HCT116 (cell line): ENCODE measurements at regions not wholly inside any gene's neighbourhood (a gene's known extent, or its start where the extent isn't known, plus 50 kb on each side); places are given as distances from the start of the nearest gene placed in this dataset.

Experiments used
- ATAC-seq: fragments of 200-7000 bp; cut with Tn5 transposase; 2 replicates; pipeline ENCODE4 v1.9.1; 2020; ENCODE audit warnings: mild to moderate bottlenecking, moderate library complexity
- BruUV-seq: library from RNA; stranded (reverse); fragments of 400-500 nt; replicated peaks from 2 replicates; lab custom pipeline; 2021; lab: Mats Ljungman, UMichigan
- CTCF ChIA-PET: fragments of 300-600 bp; sonication (Branson Sonifier 250); formaldehyde crosslinking; loops from one replicate; lab custom pipeline; 2021; ENCODE audit warnings: antibody characterized with exemption; lab: Charles Lee
- POLR2A ChIA-PET: fragments of 300-600, 350-600 bp; sonication (Branson Sonifier 250); formaldehyde crosslinking; loops from one replicate; lab custom pipeline; 2021; ENCODE audit warnings: antibody characterized with exemption; lab: Charles Lee
- RAD21 ChIA-PET, 2 experiments: fragments of 300-600 bp; sonication (Branson Sonifier 250); formaldehyde crosslinking; loops; one replicate each; lab custom pipeline; 2023; ENCODE audit warnings: low total read pairs in 2 of 2; ENCODE audit not compliant: uncharacterized antibody in 2 of 2, unreplicated experiment in 2 of 2, low non-redundant PET in 1 of 2; lab: Charles Lee
- DNase-seq: peaks from one replicate; pipeline ENCODE4 v3.0.0-alpha.2; 2010; ENCODE audit warnings: low read depth, low spot score
- H2AFZ ChIP-seq: fragments of 200-600 bp; shearing (Covaris generic), sonication (generic); 2 replicates; pipeline ENCODE4 v1.6.1; 2017; ENCODE audit warnings: low read depth, mixed run types, mixed read lengths, antibody characterized with exemption, low read length; ENCODE audit not compliant: poor library complexity, severe bottlenecking
- H3K27ac ChIP-seq: 2 replicates; pipeline ENCODE4 v1.5.1; 2012; ENCODE audit warnings: low read depth, low read length
- H3K27me3 ChIP-seq: fragments of 200-600 bp; sonication (generic); 2 replicates; pipeline ENCODE4 v1.6.1; 2016; ENCODE audit warnings: mixed run types, low read length, mixed read lengths; ENCODE audit not compliant: insufficient read depth
- H3K36me3 ChIP-seq, 2 experiments: fragments of 200-500 bp in 1 of 2; fragments of 200-600 bp in 1 of 2; sonication (Bioruptor generic) in 1 of 2; sonication (generic) in 1 of 2; 2 replicates each; pipeline versions ENCODE4 v1.5.1 to v1.6.1; 2014 to 2016; ENCODE audit warnings: low read length in 2 of 2, inconsistent platforms in 1 of 2, mixed read lengths in 1 of 2, mixed run types in 1 of 2; ENCODE audit not compliant: insufficient read depth in 2 of 2, control insufficient read depth in 1 of 2
- H3K4me1 ChIP-seq, 2 experiments: fragments of 200-600 bp in 1 of 2; sonication (generic) in 1 of 2; 2 replicates each; pipeline versions ENCODE4 v1.5.1 to v1.6.1; 2012 to 2017; ENCODE audit warnings: low read length in 2 of 2, inconsistent platforms in 1 of 2, mild to moderate bottlenecking in 1 of 2, mixed read lengths in 1 of 2, mixed run types in 1 of 2, moderate library complexity in 1 of 2; ENCODE audit not compliant: insufficient read depth in 2 of 2, control insufficient read depth in 1 of 2
- H3K4me2 ChIP-seq: fragments of 200-600 bp; sonication (generic); 2 replicates; pipeline ENCODE4 v1.6.1; 2017; ENCODE audit warnings: mixed run types, low read length, mixed read lengths
- H3K4me3 ChIP-seq, 2 experiments: fragments of 200-600 bp in 1 of 2; sonication (generic) in 1 of 2; replicated peaks in 1 of 2; 2 replicates each; pipeline ENCODE4 v1.5.1; 2011 to 2016; ENCODE audit warnings: low read length in 2 of 2, control low read depth in 1 of 2, low read depth in 1 of 2, mild to moderate bottlenecking in 1 of 2, mixed read lengths in 1 of 2, mixed run types in 1 of 2
- H3K79me2 ChIP-seq: fragments of 200-600 bp; sonication (generic); 2 replicates; pipeline ENCODE4 v1.6.1; 2017; ENCODE audit warnings: mild to moderate bottlenecking, mixed run types, low read length, moderate library complexity, mixed read lengths; ENCODE audit not compliant: insufficient read depth
- H3K9ac ChIP-seq: fragments of 200-600 bp; sonication (generic); 2 replicates; pipeline ENCODE4 v1.6.1; 2016; ENCODE audit warnings: low read length, mixed read lengths
- H3K9me2 ChIP-seq: fragments of 200-600 bp; sonication (generic), shearing (Covaris generic); 2 replicates; pipeline ENCODE4 v1.6.1; 2017; ENCODE audit warnings: mixed run types, mild to moderate bottlenecking, moderate library complexity; ENCODE audit not compliant: insufficient read depth
- H3K9me3 ChIP-seq, 2 experiments: fragments of 200-500 bp in 1 of 2; fragments of 200-600 bp in 1 of 2; sonication (Bioruptor generic) in 1 of 2; sonication (generic) in 1 of 2; 2 replicates each; pipeline ENCODE4 v1.6.1; 2014 to 2017; ENCODE audit warnings: low read length in 2 of 2, mixed read lengths in 2 of 2, inconsistent platforms in 1 of 2, low read depth in 1 of 2, mild to moderate bottlenecking in 1 of 2, mixed run types in 1 of 2, moderate library complexity in 1 of 2; ENCODE audit not compliant: control insufficient read depth in 1 of 2, insufficient read depth in 1 of 2
- H4K20me1 ChIP-seq: fragments of 200-600 bp; sonication (generic), shearing (Covaris generic); 2 replicates; pipeline ENCODE4 v1.6.1; 2017; ENCODE audit warnings: mixed run types, mild to moderate bottlenecking, moderate library complexity; ENCODE audit not compliant: insufficient read depth
- ATF3 ChIP-seq: IDR thresholded peaks from 2 replicates; pipeline ENCODE4 v1.6.1; 2012
- EGR1 ChIP-seq: IDR thresholded peaks from 2 replicates; pipeline ENCODE4 v1.6.1; 2012; ENCODE audit warnings: low read depth
- ELF1 ChIP-seq: IDR thresholded peaks from 2 replicates; pipeline ENCODE4 v1.6.1; 2012; ENCODE audit warnings: low read depth, borderline replicate concordance
- EZH2phosphoT487 ChIP-seq: fragments of 200-600 bp; IDR thresholded peaks from 2 replicates; pipeline ENCODE4 v1.6.1; 2018; ENCODE audit warnings: antibody characterized with exemption, borderline replicate concordance
- FOSL1 ChIP-seq: IDR thresholded peaks from 2 replicates; pipeline ENCODE4 v1.6.1; 2012; ENCODE audit warnings: low read depth
- JUND ChIP-seq: IDR thresholded peaks from 2 replicates; pipeline ENCODE4 v1.6.1; 2012
- POLR2A ChIP-seq: IDR thresholded peaks from 2 replicates; pipeline ENCODE4 v1.7.0; 2011; ENCODE audit warnings: borderline replicate concordance; ENCODE audit not compliant: insufficient read depth, insufficient read length; ENCODE audit errors: extremely low read depth
- POLR2AphosphoS5 ChIP-seq: IDR thresholded peaks from 2 replicates; pipeline ENCODE4 v1.6.1; 2011; ENCODE audit warnings: mild to moderate bottlenecking, low read depth, low read length, moderate library complexity
- SIN3A ChIP-seq: IDR thresholded peaks from 2 replicates; pipeline ENCODE4 v1.6.1; 2012; ENCODE audit warnings: low read depth
- SRF ChIP-seq: IDR thresholded peaks from 2 replicates; pipeline ENCODE4 v1.6.1; 2012; ENCODE audit warnings: low read depth
- TCF7L2 ChIP-seq: IDR thresholded peaks from 2 replicates; pipeline ENCODE4 v1.7.0; 2011; ENCODE audit warnings: borderline replicate concordance, inconsistent platforms; ENCODE audit not compliant: insufficient read depth, insufficient read length; ENCODE audit errors: extremely low read depth
- YY1 ChIP-seq: IDR thresholded peaks from 2 replicates; pipeline ENCODE4 v1.6.1; 2011; ENCODE audit warnings: low read length, low read depth, moderate library complexity, mild to moderate bottlenecking; ENCODE audit not compliant: insufficient replicate concordance; ENCODE audit errors: extremely low read depth
- ZBTB33 ChIP-seq: IDR thresholded peaks from 2 replicates; pipeline ENCODE4 v1.6.1; 2011; ENCODE audit warnings: mild to moderate bottlenecking, low read length, moderate library complexity; ENCODE audit not compliant: insufficient replicate concordance; ENCODE audit errors: extremely low read depth
- ZFX ChIP-seq: fragments of 450-650 bp; IDR thresholded peaks from 2 replicates; pipeline ENCODE4 v1.6.1; 2017
- intact Hi-C: fragments of 100-400 bp; cut with micrococcal nuclease; formaldehyde crosslinking; loops from 2 replicates; pipeline ENCODE4 v1.10.0; 2022
- TF ChIP-seq, protein P1 (sequence below), 3 experiments: fragments of 200-600 bp in 1 of 3; sonication (generic) in 1 of 3; IDR thresholded peaks in 2 of 3; conservative IDR thresholded peaks in 1 of 3; 2 replicates each; pipeline ENCODE4 v1.5.1; 2012 to 2017; ENCODE audit warnings: low read depth in 2 of 3, low read length in 2 of 3, antibody characterized with exemption in 1 of 3, borderline replicate concordance in 1 of 3, control low read depth in 1 of 3, mild to moderate bottlenecking in 1 of 3, mixed read lengths in 1 of 3, mixed run types in 1 of 3, moderate library complexity in 1 of 3; ENCODE audit not compliant: insufficient read depth in 1 of 3
- TF ChIP-seq, protein P2 (sequence below): IDR thresholded peaks from 2 replicates; pipeline ENCODE4 v1.6.1; 2012; ENCODE audit warnings: low read depth

DNA sequence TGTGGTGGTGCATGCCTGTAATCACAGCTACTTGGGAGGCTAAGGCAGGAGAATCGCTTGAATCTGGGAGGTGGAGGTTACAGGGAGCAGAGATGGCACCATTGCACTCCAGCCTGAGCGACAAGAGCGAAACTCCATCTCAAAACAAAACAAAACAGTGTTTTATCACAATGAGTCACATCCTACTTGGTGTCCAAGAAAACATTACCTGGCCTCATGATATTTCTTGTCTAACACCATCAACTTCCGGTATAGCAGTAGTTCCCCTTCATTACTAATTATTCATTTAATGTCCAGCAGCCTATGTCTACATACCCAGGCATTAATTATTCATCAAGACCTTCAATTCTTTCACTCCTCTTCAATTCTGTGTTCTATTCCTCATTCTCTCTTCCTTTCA, 115.5 kb downstream of the CCDC59 start:
- ChIA-PET RAD21 (no interaction called here), CTCF (no interaction called here), POLR2A (no interaction called here)
- no peaks in the 10 kb centered on the region for H3K27me3 ChIP-seq
- no peak overlapping the region for H3K27ac ChIP-seq
- H3K9me3 ChIP-seq, result no peaks in the 10 kb centered on the region
- no peaks in the 10 kb centered on the region for H3K9me2 ChIP-seq
- ATAC-seq, result no peak
- no peak overlapping the region for H3K9ac ChIP-seq
- no peaks in the 10 kb centered on the region for H3K36me3 ChIP-seq
- intact Hi-C loops, result no loop called here
- no peak overlapping the region for H3K4me3 ChIP-seq
- H4K20me1 ChIP-seq, result no peaks in the 10 kb centered on the region
- H3K79me2 ChIP-seq, result no peaks in the 10 kb centered on the region
- BruUV-seq, result no TSS peak
- TF ChIP-seq JUND (no peak), EZH2phosphoT487 (no peak), ATF3 (no peak), POLR2A (no peak), ZFX (no peak), ELF1 (no peak), SRF (no peak), TCF7L2 (no peak), FOSL1 (no peak), SIN3A (no peak), YY1 (no peak), POLR2AphosphoS5 (no peak), ZBTB33 (no peak), EGR1 (no peak)
- TF ChIP-seq, protein P1, sequence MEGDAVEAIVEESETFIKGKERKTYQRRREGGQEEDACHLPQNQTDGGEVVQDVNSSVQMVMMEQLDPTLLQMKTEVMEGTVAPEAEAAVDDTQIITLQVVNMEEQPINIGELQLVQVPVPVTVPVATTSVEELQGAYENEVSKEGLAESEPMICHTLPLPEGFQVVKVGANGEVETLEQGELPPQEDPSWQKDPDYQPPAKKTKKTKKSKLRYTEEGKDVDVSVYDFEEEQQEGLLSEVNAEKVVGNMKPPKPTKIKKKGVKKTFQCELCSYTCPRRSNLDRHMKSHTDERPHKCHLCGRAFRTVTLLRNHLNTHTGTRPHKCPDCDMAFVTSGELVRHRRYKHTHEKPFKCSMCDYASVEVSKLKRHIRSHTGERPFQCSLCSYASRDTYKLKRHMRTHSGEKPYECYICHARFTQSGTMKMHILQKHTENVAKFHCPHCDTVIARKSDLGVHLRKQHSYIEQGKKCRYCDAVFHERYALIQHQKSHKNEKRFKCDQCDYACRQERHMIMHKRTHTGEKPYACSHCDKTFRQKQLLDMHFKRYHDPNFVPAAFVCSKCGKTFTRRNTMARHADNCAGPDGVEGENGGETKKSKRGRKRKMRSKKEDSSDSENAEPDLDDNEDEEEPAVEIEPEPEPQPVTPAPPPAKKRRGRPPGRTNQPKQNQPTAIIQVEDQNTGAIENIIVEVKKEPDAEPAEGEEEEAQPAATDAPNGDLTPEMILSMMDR (IDR thresholded peaks at IDR 0.05 in 2 of 3, conservative IDR thresholded peaks at IDR 0.05 in 1 of 3; ENCODE audit: borderline replicate concordance in 1 of 3, insufficient read depth in 1 of 3, low read depth in 2 of 3, low read length in 2 of 3), result no peak
- TF ChIP-seq, protein P2, sequence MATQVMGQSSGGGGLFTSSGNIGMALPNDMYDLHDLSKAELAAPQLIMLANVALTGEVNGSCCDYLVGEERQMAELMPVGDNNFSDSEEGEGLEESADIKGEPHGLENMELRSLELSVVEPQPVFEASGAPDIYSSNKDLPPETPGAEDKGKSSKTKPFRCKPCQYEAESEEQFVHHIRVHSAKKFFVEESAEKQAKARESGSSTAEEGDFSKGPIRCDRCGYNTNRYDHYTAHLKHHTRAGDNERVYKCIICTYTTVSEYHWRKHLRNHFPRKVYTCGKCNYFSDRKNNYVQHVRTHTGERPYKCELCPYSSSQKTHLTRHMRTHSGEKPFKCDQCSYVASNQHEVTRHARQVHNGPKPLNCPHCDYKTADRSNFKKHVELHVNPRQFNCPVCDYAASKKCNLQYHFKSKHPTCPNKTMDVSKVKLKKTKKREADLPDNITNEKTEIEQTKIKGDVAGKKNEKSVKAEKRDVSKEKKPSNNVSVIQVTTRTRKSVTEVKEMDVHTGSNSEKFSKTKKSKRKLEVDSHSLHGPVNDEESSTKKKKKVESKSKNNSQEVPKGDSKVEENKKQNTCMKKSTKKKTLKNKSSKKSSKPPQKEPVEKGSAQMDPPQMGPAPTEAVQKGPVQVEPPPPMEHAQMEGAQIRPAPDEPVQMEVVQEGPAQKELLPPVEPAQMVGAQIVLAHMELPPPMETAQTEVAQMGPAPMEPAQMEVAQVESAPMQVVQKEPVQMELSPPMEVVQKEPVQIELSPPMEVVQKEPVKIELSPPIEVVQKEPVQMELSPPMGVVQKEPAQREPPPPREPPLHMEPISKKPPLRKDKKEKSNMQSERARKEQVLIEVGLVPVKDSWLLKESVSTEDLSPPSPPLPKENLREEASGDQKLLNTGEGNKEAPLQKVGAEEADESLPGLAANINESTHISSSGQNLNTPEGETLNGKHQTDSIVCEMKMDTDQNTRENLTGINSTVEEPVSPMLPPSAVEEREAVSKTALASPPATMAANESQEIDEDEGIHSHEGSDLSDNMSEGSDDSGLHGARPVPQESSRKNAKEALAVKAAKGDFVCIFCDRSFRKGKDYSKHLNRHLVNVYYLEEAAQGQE, result no peak
- no peaks in the 10 kb centered on the region for H3K4me1 ChIP-seq
- no peak overlapping the region for H2AFZ ChIP-seq
- no peak overlapping the region for H3K4me2 ChIP-seq
- no peak for DNase-seq
